ENCODE measurements at regions not wholly inside any gene's neighbourhood (a gene's known extent, or its start where the extent isn't known, plus 50 kb on each side); places are given as distances from the start of the nearest gene placed in this dataset.

DNA sequence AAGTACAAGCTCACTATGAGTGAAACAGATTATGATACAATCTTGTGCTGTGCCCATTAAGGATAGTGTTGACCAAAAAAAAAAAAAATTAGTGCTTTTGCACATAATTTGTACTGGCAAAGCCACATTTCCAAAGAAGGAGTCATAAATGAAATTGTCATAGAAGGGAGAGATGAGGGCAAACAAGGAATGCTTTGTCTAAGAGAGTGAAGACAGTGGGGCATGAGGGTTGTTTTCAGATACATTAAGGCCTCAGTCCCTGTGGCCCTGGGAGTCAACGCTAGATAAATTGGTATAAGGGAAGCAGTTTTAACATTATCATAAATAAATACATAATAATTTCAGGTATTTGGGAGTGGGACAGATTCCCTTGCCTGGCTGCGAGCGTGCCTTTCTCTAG, 267.5 kb upstream of the PRKCQ start:
- no peaks in the 10 kb centered on the region for H3K79me2 ChIP-seq (ENCODE audit: low read length)
- H3F3A ChIP-seq (ENCODE audit: low read length, unreplicated experiment) = no peaks in the 10 kb centered on the region
- no peaks in the 10 kb centered on the region for H3K9me3 ChIP-seq (ENCODE audit: low read length)
- BruUV-seq (replicated peaks) = no TSS peak
- TF ChIP-seq EZH2 (IDR thresholded peaks at IDR 0.05; ENCODE audit: low read length, unreplicated experiment) = no peak
- TF ChIP-seq, protein P1, sequence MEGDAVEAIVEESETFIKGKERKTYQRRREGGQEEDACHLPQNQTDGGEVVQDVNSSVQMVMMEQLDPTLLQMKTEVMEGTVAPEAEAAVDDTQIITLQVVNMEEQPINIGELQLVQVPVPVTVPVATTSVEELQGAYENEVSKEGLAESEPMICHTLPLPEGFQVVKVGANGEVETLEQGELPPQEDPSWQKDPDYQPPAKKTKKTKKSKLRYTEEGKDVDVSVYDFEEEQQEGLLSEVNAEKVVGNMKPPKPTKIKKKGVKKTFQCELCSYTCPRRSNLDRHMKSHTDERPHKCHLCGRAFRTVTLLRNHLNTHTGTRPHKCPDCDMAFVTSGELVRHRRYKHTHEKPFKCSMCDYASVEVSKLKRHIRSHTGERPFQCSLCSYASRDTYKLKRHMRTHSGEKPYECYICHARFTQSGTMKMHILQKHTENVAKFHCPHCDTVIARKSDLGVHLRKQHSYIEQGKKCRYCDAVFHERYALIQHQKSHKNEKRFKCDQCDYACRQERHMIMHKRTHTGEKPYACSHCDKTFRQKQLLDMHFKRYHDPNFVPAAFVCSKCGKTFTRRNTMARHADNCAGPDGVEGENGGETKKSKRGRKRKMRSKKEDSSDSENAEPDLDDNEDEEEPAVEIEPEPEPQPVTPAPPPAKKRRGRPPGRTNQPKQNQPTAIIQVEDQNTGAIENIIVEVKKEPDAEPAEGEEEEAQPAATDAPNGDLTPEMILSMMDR (conservative IDR thresholded peaks at IDR 0.05; ENCODE audit: low read depth, low read length) = no peak
- no peak for TF ChIP-seq EZH2phosphoT487 (IDR thresholded peaks at IDR 0.05; ENCODE audit: borderline replicate concordance, low read length)
- ATAC-seq (no peak), DNase-seq (no peak)
- H3K4me2 ChIP-seq (ENCODE audit: low read length) = no peak overlapping the region
- H3K4me1 ChIP-seq (ENCODE audit: insufficient read depth, low read length) = no peaks in the 10 kb centered on the region
- H2AFZ ChIP-seq (ENCODE audit: low read length) = no peak overlapping the region
- H3K4me3 ChIP-seq (ENCODE audit: low read length) = no peak overlapping the region
- H3K9me2 ChIP-seq (replicated peaks; ENCODE audit: low read length) = no peaks in the 10 kb centered on the region
- no peak overlapping the region for H3K27ac ChIP-seq (ENCODE audit: low read length)
- no peak overlapping the region for H3K9ac ChIP-seq (ENCODE audit: low read length)
- intact Hi-C loops (cut with micrococcal nuclease) = no loop called here
- H3K36me3 ChIP-seq (ENCODE audit: low read depth, low read length) = no peaks in the 10 kb centered on the region
- ChIA-PET CTCF (no interaction called here), POLR2A (ENCODE audit: unreplicated experiment) (no interaction called here)
- H4K20me1 ChIP-seq (ENCODE audit: low read length) = no peaks in the 10 kb centered on the region
- H3K27me3 ChIP-seq (ENCODE audit: low read length) = peaks cover 14% of the 10 kb centered on the region; the same call in 1 of the 2 replicates

DNA sequence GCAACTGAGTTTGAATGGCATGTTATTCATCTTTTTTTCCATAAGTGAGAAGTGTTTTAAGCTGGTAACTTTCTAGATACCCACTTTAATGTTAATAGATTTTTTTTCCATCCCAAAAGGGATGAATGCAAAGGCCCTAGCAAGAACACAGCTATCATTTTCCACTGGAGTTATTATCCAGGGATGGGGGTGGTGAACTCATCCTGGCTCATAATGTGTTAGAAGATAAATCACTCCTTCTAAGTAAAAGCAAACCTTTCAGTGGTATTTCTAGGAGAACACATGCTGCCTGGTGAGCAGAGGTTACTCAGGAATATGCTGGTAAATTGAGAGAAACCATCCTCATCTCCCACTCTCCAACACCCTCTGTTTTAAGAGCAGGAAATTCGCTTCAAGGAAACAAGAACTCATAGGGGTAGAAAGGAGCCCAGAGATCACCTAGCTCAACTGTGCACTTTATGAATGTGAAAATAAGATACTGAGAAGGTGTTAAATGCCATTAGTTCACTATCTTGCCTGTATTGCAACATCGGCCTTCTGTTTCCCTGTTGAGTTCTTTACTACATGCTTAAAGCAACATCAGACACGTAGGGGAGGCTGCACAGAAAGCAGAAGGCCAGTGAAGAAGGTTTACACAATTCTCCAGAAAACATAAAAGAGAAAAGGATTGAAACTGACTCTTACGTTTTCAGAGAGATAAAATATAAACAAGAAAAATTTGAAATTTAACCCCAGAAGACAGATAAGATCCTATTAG, 264.0 kb upstream of the PRKCQ start:
- no peak overlapping the region for H3K4me2 ChIP-seq (ENCODE audit: low read length)
- CTCF ChIA-PET = interaction anchor here (0.6 kb wide), 1 partner anchor 567 kb away, joined by 7 read pairs; the partner anchor contains the start of gene SFMBT2
- POLR2A ChIA-PET (ENCODE audit: unreplicated experiment) = no interaction called here
- no peaks in the 10 kb centered on the region for H3K9me3 ChIP-seq (ENCODE audit: low read length)
- no peaks in the 10 kb centered on the region for H3K79me2 ChIP-seq (ENCODE audit: low read length)
- no peaks in the 10 kb centered on the region for H3K36me3 ChIP-seq (ENCODE audit: low read depth, low read length)
- no peak overlapping the region for H3K9ac ChIP-seq (ENCODE audit: low read length)
- no peak overlapping the region for H2AFZ ChIP-seq (ENCODE audit: low read length)
- no peaks in the 10 kb centered on the region for H3K9me2 ChIP-seq (replicated peaks; ENCODE audit: low read length)
- no peak overlapping the region for H3K27ac ChIP-seq (ENCODE audit: low read length)
- ATAC-seq (no peak), DNase-seq (no peak)
- no TSS peak for BruUV-seq (replicated peaks)
- H4K20me1 ChIP-seq (ENCODE audit: low read length) = no peaks in the 10 kb centered on the region
- H3K27me3 ChIP-seq (ENCODE audit: low read length) = no peaks in the 10 kb centered on the region
- no peaks in the 10 kb centered on the region for H3F3A ChIP-seq (ENCODE audit: low read length, unreplicated experiment)
- no peaks in the 10 kb centered on the region for H3K4me1 ChIP-seq (ENCODE audit: insufficient read depth, low read length)
- TF ChIP-seq EZH2 (IDR thresholded peaks at IDR 0.05; ENCODE audit: low read length, unreplicated experiment) (no peak), EZH2phosphoT487 (IDR thresholded peaks at IDR 0.05; ENCODE audit: borderline replicate concordance, low read length) (no peak)
- TF ChIP-seq, protein P1 (conservative IDR thresholded peaks at IDR 0.05; ENCODE audit: low read depth, low read length) = no peak
- intact Hi-C loops (cut with micrococcal nuclease) = no loop called here
- H3K4me3 ChIP-seq (ENCODE audit: low read length) = no peak overlapping the region

DNA sequence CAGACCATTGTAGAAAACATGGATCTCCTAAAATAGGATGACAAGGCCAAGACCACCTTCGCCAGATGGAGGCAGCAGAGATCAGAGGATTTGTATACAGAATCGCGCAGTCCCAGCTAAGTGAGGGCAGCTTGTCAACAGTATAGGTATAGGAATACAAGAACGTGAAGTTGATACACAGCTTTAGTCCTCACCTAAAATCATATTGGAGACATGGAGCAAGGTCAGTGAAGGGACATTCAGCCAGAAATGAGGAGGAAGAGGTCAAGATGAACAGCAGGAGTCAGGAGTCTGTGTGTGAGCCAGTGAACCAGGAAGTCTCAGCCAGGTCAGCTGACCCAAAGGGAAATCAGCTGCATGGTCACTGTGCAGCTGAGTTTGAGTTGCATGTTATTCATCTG, 263.4 kb upstream of the PRKCQ start:
- H3K4me2 ChIP-seq (ENCODE audit: low read length) = no peak overlapping the region
- no peak overlapping the region for H3K9ac ChIP-seq (ENCODE audit: low read length)
- intact Hi-C loops (cut with micrococcal nuclease) = no loop called here
- no peak for ATAC-seq
- no peak overlapping the region for H3K4me3 ChIP-seq (ENCODE audit: low read length)
- H3K36me3 ChIP-seq (ENCODE audit: low read depth, low read length) = no peaks in the 10 kb centered on the region
- no peaks in the 10 kb centered on the region for H3F3A ChIP-seq (ENCODE audit: low read length, unreplicated experiment)
- H3K4me1 ChIP-seq (ENCODE audit: insufficient read depth, low read length) = no peaks in the 10 kb centered on the region
- H3K9me2 ChIP-seq (replicated peaks; ENCODE audit: low read length) = no peaks in the 10 kb centered on the region
- ChIA-PET POLR2A (ENCODE audit: unreplicated experiment) (no interaction called here), CTCF (interaction anchor here (0.6 kb wide), 1 partner anchor 567 kb away, joined by 7 read pairs; the partner anchor contains the start of gene SFMBT2)
- no peak for TF ChIP-seq EZH2phosphoT487 (IDR thresholded peaks at IDR 0.05; ENCODE audit: borderline replicate concordance, low read length)
- TF ChIP-seq, protein P1 (conservative IDR thresholded peaks at IDR 0.05; ENCODE audit: low read depth, low read length) = peak; percentile 25; the same call in 1 of the 2 replicates
- no peaks in the 10 kb centered on the region for H3K27me3 ChIP-seq (ENCODE audit: low read length)
- no peak for DNase-seq
- no peak overlapping the region for H3K27ac ChIP-seq (ENCODE audit: low read length)
- H2AFZ ChIP-seq (ENCODE audit: low read length) = no peak overlapping the region
- H4K20me1 ChIP-seq (ENCODE audit: low read length) = no peaks in the 10 kb centered on the region
- no TSS peak for BruUV-seq (replicated peaks)
- H3K79me2 ChIP-seq (ENCODE audit: low read length) = no peaks in the 10 kb centered on the region
- no peaks in the 10 kb centered on the region for H3K9me3 ChIP-seq (ENCODE audit: low read length)
